HG02798 (cell line): ENCODE measurements at regions not wholly inside any gene's neighbourhood (a gene's known extent, or its start where the extent isn't known, plus 50 kb on each side); places are given as distances from the start of the nearest gene placed in this dataset.
"Not testable (repeated sequence)": the region's sequence is repeated elsewhere in the genome, so short reads cannot be mapped to it uniquely, and the experiment has no call there.

ENCODE experiments used
- ATAC-seq: cut with Tn5 transposase; IDR thresholded peaks from one replicate; pipeline ENCODE4 v1.9.1; 2021; ENCODE audit warnings: mild to moderate bottlenecking; ENCODE audit not compliant: unreplicated experiment, poor library complexity

GRCh38 chr21:21831036-21831435, 832.8 kb downstream of the NCAM2 start:
- ATAC-seq, result no peak

GRCh38 chr21:21845901-21846300, 847.7 kb downstream of the NCAM2 start:
- no peak for ATAC-seq

- no peak for ATAC-seq
These were observed 853.0 kb downstream of the NCAM2 start for GRCh38 chr21:21851205-21851604.

- ATAC-seq, result no peak
These were observed 853.4 kb downstream of the NCAM2 start for GRCh38 chr21:21851657-21852056.

- no peak for ATAC-seq
These were observed 860.5 kb downstream of the NCAM2 start for GRCh38 chr21:21858502-21859334.

GRCh38 chr21:21860888-21861287, 862.7 kb downstream of the NCAM2 start:
- ATAC-seq, result no peak

GRCh38 chr21:21864321-21864840, 866.2 kb downstream of the NCAM2 start:
- no peak for ATAC-seq

- no peak for ATAC-seq
These were observed 899.2 kb downstream of the NCAM2 start for GRCh38 chr21:21897275-21897883.

- no peak for ATAC-seq
These were observed 900.6 kb downstream of the NCAM2 start for GRCh38 chr21:21898801-21899200.

GRCh38 chr21:21902416-21902815, 904.2 kb downstream of the NCAM2 start:
- not testable (repeated sequence) for ATAC-seq

- ATAC-seq, result no peak
These were observed 909.1 kb downstream of the NCAM2 start for GRCh38 chr21:21907271-21907670.

GRCh38 chr21:21915816-21916215, 917.6 kb downstream of the NCAM2 start:
- ATAC-seq, result no peak

- no peak for ATAC-seq
These were observed 923.4 kb downstream of the NCAM2 start for GRCh38 chr21:21921410-21922232.

- no peak for ATAC-seq
These were observed 931.0 kb downstream of the NCAM2 start for GRCh38 chr21:21929226-21929625.

- ATAC-seq, result no peak
These were observed 931.6 kb downstream of the NCAM2 start for GRCh38 chr21:21929789-21930188.

- ATAC-seq, result no peak
These were observed 954.4 kb downstream of the NCAM2 start for GRCh38 chr21:21952566-21952965.

- ATAC-seq, result no peak
These were observed 957.0 kb downstream of the NCAM2 start for GRCh38 chr21:21955204-21955603.

- ATAC-seq, result no peak
These were observed 959.3 kb downstream of the NCAM2 start for GRCh38 chr21:21957490-21957889.

GRCh38 chr21:21963911-21964310, 965.7 kb downstream of the NCAM2 start:
- no peak for ATAC-seq

- ATAC-seq, result no peak
These were observed 970.6 kb downstream of the NCAM2 start for GRCh38 chr21:21968810-21969209.

GRCh38 chr21:21969211-21969610, 971.0 kb downstream of the NCAM2 start:
- ATAC-seq, result no peak
